ENCODE measurements at regions not wholly inside any gene's neighbourhood (a gene's known extent, or its start where the extent isn't known, plus 50 kb on each side); places are given as distances from the start of the nearest gene placed in this dataset.

DNA sequence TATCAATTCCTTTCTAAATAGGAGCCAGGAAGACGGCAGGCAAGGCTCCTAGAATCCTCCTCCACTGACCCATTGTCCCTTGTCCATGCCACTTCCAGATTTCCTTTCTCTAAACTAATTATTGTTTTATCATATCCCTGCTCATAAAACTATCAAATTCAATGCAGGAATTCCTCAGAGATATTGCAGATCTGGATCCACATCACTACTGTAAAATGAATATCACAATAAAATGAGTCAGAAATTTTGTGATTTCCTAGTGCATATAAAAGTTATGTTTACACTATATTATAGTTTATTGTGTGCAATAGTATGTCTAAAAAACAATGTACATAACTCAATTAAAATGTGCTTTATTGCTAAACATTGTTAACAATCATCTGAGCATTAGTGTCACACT lies 498.7 kb upstream of the NEGR1 start (continued):
- TF ChIP-seq, protein P1, sequence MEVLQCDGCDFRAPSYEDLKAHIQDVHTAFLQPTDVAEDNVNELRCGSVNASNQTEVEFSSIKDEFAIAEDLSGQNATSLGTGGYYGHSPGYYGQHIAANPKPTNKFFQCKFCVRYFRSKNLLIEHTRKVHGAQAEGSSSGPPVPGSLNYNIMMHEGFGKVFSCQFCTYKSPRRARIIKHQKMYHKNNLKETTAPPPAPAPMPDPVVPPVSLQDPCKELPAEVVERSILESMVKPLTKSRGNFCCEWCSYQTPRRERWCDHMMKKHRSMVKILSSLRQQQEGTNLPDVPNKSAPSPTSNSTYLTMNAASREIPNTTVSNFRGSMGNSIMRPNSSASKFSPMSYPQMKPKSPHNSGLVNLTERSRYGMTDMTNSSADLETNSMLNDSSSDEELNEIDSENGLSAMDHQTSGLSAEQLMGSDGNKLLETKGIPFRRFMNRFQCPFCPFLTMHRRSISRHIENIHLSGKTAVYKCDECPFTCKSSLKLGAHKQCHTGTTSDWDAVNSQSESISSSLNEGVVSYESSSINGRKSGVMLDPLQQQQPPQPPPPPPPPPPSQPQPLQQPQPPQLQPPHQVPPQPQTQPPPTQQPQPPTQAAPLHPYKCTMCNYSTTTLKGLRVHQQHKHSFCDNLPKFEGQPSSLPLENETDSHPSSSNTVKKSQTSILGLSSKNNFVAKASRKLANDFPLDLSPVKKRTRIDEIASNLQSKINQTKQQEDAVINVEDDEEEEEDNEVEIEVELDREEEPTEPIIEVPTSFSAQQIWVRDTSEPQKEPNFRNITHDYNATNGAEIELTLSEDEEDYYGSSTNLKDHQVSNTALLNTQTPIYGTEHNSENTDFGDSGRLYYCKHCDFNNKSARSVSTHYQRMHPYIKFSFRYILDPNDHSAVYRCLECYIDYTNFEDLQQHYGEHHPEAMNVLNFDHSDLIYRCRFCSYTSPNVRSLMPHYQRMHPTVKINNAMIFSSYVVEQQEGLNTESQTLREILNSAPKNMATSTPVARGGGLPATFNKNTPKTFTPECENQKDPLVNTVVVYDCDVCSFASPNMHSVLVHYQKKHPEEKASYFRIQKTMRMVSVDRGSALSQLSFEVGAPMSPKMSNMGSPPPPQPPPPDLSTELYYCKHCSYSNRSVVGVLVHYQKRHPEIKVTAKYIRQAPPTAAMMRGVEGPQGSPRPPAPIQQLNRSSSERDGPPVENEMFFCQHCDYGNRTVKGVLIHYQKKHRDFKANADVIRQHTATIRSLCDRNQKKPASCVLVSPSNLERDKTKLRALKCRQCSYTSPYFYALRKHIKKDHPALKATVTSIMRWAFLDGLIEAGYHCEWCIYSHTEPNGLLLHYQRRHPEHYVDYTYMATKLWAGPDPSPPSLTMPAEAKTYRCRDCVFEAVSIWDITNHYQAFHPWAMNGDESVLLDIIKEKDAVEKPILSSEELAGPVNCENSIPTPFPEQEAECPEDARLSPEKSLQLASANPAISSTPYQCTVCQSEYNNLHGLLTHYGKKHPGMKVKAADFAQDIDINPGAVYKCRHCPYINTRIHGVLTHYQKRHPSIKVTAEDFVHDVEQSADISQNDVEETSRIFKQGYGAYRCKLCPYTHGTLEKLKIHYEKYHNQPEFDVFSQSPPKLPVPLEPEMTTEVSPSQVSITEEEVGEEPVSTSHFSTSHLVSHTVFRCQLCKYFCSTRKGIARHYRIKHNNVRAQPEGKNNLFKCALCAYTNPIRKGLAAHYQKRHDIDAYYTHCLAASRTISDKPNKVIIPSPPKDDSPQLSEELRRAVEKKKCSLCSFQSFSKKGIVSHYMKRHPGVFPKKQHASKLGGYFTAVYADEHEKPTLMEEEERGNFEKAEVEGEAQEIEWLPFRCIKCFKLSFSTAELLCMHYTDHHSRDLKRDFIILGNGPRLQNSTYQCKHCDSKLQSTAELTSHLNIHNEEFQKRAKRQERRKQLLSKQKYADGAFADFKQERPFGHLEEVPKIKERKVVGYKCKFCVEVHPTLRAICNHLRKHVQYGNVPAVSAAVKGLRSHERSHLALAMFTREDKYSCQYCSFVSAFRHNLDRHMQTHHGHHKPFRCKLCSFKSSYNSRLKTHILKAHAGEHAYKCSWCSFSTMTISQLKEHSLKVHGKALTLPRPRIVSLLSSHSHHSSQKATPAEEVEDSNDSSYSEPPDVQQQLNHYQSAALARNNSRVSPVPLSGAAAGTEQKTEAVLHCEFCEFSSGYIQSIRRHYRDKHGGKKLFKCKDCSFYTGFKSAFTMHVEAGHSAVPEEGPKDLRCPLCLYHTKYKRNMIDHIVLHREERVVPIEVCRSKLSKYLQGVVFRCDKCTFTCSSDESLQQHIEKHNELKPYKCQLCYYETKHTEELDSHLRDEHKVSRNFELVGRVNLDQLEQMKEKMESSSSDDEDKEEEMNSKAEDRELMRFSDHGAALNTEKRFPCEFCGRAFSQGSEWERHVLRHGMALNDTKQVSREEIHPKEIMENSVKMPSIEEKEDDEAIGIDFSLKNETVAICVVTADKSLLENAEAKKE (CRISPR knock-in tag; IDR thresholded peaks at IDR 0.05) = no peak
- TF ChIP-seq NANOG (IDR thresholded peaks at IDR 0.05; ENCODE audit: borderline replicate concordance) = no peak
- TF ChIP-seq, protein P2, sequence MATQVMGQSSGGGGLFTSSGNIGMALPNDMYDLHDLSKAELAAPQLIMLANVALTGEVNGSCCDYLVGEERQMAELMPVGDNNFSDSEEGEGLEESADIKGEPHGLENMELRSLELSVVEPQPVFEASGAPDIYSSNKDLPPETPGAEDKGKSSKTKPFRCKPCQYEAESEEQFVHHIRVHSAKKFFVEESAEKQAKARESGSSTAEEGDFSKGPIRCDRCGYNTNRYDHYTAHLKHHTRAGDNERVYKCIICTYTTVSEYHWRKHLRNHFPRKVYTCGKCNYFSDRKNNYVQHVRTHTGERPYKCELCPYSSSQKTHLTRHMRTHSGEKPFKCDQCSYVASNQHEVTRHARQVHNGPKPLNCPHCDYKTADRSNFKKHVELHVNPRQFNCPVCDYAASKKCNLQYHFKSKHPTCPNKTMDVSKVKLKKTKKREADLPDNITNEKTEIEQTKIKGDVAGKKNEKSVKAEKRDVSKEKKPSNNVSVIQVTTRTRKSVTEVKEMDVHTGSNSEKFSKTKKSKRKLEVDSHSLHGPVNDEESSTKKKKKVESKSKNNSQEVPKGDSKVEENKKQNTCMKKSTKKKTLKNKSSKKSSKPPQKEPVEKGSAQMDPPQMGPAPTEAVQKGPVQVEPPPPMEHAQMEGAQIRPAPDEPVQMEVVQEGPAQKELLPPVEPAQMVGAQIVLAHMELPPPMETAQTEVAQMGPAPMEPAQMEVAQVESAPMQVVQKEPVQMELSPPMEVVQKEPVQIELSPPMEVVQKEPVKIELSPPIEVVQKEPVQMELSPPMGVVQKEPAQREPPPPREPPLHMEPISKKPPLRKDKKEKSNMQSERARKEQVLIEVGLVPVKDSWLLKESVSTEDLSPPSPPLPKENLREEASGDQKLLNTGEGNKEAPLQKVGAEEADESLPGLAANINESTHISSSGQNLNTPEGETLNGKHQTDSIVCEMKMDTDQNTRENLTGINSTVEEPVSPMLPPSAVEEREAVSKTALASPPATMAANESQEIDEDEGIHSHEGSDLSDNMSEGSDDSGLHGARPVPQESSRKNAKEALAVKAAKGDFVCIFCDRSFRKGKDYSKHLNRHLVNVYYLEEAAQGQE (IDR thresholded peaks at IDR 0.05; ENCODE audit: unreplicated experiment) = no peak

DNA sequence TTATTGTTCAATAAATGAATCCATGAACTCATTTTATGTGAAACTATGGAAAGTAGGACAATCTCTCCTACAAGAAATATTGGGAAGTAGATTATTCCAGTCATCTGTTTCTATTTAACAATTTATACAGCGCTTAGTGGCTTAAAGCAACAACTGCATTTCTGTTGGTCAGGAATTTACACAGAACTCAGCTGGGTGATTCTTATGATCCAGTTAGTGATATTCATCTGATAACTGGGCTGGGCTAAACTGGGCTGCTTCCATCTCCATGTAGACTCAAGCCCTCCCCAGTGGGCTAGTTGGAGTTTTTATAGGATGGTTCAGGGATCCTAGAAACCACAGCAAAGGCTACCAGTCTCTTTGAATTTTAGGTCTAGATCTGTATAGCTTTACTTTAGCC lies 497.9 kb upstream of the NEGR1 start:
- H4K20me1 ChIP-seq (replicated peaks; ENCODE audit: insufficient read depth) = no peaks in the 10 kb centered on the region
- no peak for DNase-seq (ENCODE audit: low spot score)
- no peak overlapping the region for H3K4me3 Mint-ChIP-seq
- H3K36me3 Mint-ChIP-seq (ENCODE audit: low read depth) = no peaks in the 10 kb centered on the region
- H3F3A ChIP-seq (replicated peaks; ENCODE audit: low read depth) = no peaks in the 10 kb centered on the region
- H3K27me3 ChIP-seq (ENCODE audit: insufficient read depth) = no peaks in the 10 kb centered on the region
- ATAC-seq = no peak
- no peak overlapping the region for H3K27ac ChIP-seq (ENCODE audit: low read depth)
- H3K27me3 Mint-ChIP-seq (ENCODE audit: insufficient read depth, low read depth, poor library complexity) = no peaks in the 10 kb centered on the region
- no peaks in the 10 kb centered on the region for H3K4me1 ChIP-seq (ENCODE audit: insufficient read depth)
- no peaks in the 10 kb centered on the region; the same call in 2 of the 3 replicates for H3K9me3 Mint-ChIP-seq
- H3K79me2 ChIP-seq (replicated peaks; ENCODE audit: insufficient read depth) = no peaks in the 10 kb centered on the region
- no peaks in the 10 kb centered on the region for H3K4me1 Mint-ChIP-seq
- H3K4me2 ChIP-seq = no peak overlapping the region
- no peak overlapping the region for H3K27ac Mint-ChIP-seq
- no peaks in the 10 kb centered on the region for H3K9me2 ChIP-seq (ENCODE audit: insufficient read depth)
- no peak overlapping the region for H3K4me3 ChIP-seq
- H2AFZ ChIP-seq = no peak overlapping the region
- H3K36me3 ChIP-seq (ENCODE audit: insufficient read depth) = no peaks in the 10 kb centered on the region
- TF ChIP-seq, protein P3, sequence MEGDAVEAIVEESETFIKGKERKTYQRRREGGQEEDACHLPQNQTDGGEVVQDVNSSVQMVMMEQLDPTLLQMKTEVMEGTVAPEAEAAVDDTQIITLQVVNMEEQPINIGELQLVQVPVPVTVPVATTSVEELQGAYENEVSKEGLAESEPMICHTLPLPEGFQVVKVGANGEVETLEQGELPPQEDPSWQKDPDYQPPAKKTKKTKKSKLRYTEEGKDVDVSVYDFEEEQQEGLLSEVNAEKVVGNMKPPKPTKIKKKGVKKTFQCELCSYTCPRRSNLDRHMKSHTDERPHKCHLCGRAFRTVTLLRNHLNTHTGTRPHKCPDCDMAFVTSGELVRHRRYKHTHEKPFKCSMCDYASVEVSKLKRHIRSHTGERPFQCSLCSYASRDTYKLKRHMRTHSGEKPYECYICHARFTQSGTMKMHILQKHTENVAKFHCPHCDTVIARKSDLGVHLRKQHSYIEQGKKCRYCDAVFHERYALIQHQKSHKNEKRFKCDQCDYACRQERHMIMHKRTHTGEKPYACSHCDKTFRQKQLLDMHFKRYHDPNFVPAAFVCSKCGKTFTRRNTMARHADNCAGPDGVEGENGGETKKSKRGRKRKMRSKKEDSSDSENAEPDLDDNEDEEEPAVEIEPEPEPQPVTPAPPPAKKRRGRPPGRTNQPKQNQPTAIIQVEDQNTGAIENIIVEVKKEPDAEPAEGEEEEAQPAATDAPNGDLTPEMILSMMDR (conservative IDR thresholded peaks at IDR 0.05; ENCODE audit: low read depth in 2 of 2) = no peak
- TF ChIP-seq, protein P2 (IDR thresholded peaks at IDR 0.05; ENCODE audit: unreplicated experiment) = no peak
- TF ChIP-seq POLR2AphosphoS5 (IDR thresholded peaks at IDR 0.05; ENCODE audit: low read depth) = no peak
- no peak for TF ChIP-seq EZH2 (IDR thresholded peaks at IDR 0.05; ENCODE audit: low read depth, unreplicated experiment)
- TF ChIP-seq ZNF114 (CRISPR knock-in tag; IDR thresholded peaks at IDR 0.05) = no peak
- no peak for TF ChIP-seq JUNB (IDR thresholded peaks at IDR 0.05; ENCODE audit: unreplicated experiment)

Measured in GM23338 (cell line).